ENCODE measurements at regions not wholly inside any gene's neighbourhood (a gene's known extent, or its start where the extent isn't known, plus 50 kb on each side); places are given as distances from the start of the nearest gene placed in this dataset.

- Histone ChIP-seq H3K9ac (ENCODE audit: insufficient read depth, low read length) (no peak overlapping the region), H3K9me3 (ENCODE audit: control insufficient read depth, insufficient read depth, low read depth, low read length) (no peaks in the 10 kb centered on the region), H3K4me1 (ENCODE audit: control insufficient read depth, extremely low read depth, insufficient read depth, low read length) (no peaks in the 10 kb centered on the region), H3K27ac (ENCODE audit: insufficient read depth, low read length) (no peak overlapping the region), H3K4me3 (replicated peaks in 1 of 4; ENCODE audit: control extremely low read depth in 1 of 4, insufficient read depth in 1 of 4, low read depth in 3 of 4, low read length in 4 of 4) (no peak overlapping the region), H3K36me3 (ENCODE audit: control insufficient read depth, insufficient read depth, low read length) (no peaks in the 10 kb centered on the region), H3K27me3 (ENCODE audit: control insufficient read depth, insufficient read depth, low read length) (no peaks in the 10 kb centered on the region), H3K79me2 (ENCODE audit: control insufficient read depth, insufficient read depth, low read length) (no peaks in the 10 kb centered on the region), H3K4me2 (ENCODE audit: extremely low read depth, insufficient read depth, low read length) (no peak overlapping the region), H4K20me1 (ENCODE audit: control insufficient read depth, extremely low read depth, insufficient read depth, low read length) (no peaks in the 10 kb centered on the region), H2AFZ (ENCODE audit: low read length) (no peak overlapping the region)
- TF ChIP-seq CTCF (conservative IDR thresholded peaks at IDR 0.05 in 1 of 2, IDR thresholded peaks at IDR 0.05 in 1 of 2; ENCODE audit: low read depth in 1 of 2, low read length in 2 of 2): no peak
- no peak for TF ChIP-seq EZH2 (IDR thresholded peaks at IDR 0.05; ENCODE audit: low read length, missing control alignments)
- DNase-seq (ENCODE audit: low read depth in 2 of 2): no peak
Measured at GRCh38 chr18:65346086-65346485, 404.7 kb upstream of the CDH7 start.

GRCh38 chr18:65343571-65343970 lies 407.2 kb upstream of the CDH7 start:
- Histone ChIP-seq H3K4me3 (replicated peaks in 1 of 4; ENCODE audit: control extremely low read depth in 1 of 4, insufficient read depth in 1 of 4, low read depth in 3 of 4, low read length in 4 of 4) (no peak overlapping the region), H2AFZ (ENCODE audit: low read length) (no peak overlapping the region), H4K20me1 (ENCODE audit: control insufficient read depth, extremely low read depth, insufficient read depth, low read length) (no peaks in the 10 kb centered on the region), H3K4me1 (ENCODE audit: control insufficient read depth, extremely low read depth, insufficient read depth, low read length) (no peaks in the 10 kb centered on the region), H3K27ac (ENCODE audit: insufficient read depth, low read length) (no peak overlapping the region), H3K79me2 (ENCODE audit: control insufficient read depth, insufficient read depth, low read length) (no peaks in the 10 kb centered on the region), H3K9ac (ENCODE audit: insufficient read depth, low read length) (no peak overlapping the region), H3K27me3 (ENCODE audit: control insufficient read depth, insufficient read depth, low read length) (no peaks in the 10 kb centered on the region), H3K9me3 (ENCODE audit: control insufficient read depth, insufficient read depth, low read depth, low read length) (no peaks in the 10 kb centered on the region), H3K36me3 (ENCODE audit: control insufficient read depth, insufficient read depth, low read length) (no peaks in the 10 kb centered on the region), H3K4me2 (ENCODE audit: extremely low read depth, insufficient read depth, low read length) (no peak overlapping the region)
- no peak for TF ChIP-seq EZH2 (IDR thresholded peaks at IDR 0.05; ENCODE audit: low read length, missing control alignments)
- no peak for TF ChIP-seq CTCF (conservative IDR thresholded peaks at IDR 0.05 in 1 of 2, IDR thresholded peaks at IDR 0.05 in 1 of 2; ENCODE audit: low read depth in 1 of 2, low read length in 2 of 2)
- DNase-seq (ENCODE audit: low read depth in 2 of 2): no peak

- Histone ChIP-seq H3K27me3 (ENCODE audit: control insufficient read depth, insufficient read depth, low read length) (no peaks in the 10 kb centered on the region), H3K4me1 (ENCODE audit: control insufficient read depth, extremely low read depth, insufficient read depth, low read length) (no peaks in the 10 kb centered on the region), H3K4me3 (replicated peaks in 1 of 4; ENCODE audit: control extremely low read depth in 1 of 4, insufficient read depth in 1 of 4, low read depth in 3 of 4, low read length in 4 of 4) (no peak overlapping the region), H3K36me3 (ENCODE audit: control insufficient read depth, insufficient read depth, low read length) (no peaks in the 10 kb centered on the region), H3K79me2 (ENCODE audit: control insufficient read depth, insufficient read depth, low read length) (no peaks in the 10 kb centered on the region), H3K9ac (ENCODE audit: insufficient read depth, low read length) (no peak overlapping the region), H3K9me3 (ENCODE audit: control insufficient read depth, insufficient read depth, low read depth, low read length) (no peaks in the 10 kb centered on the region), H3K4me2 (ENCODE audit: extremely low read depth, insufficient read depth, low read length) (no peak overlapping the region), H4K20me1 (ENCODE audit: control insufficient read depth, extremely low read depth, insufficient read depth, low read length) (no peaks in the 10 kb centered on the region), H2AFZ (ENCODE audit: low read length) (no peak overlapping the region), H3K27ac (ENCODE audit: insufficient read depth, low read length) (no peak overlapping the region)
- DNase-seq (ENCODE audit: low read depth in 2 of 2): no peak
- TF ChIP-seq CTCF (conservative IDR thresholded peaks at IDR 0.05 in 1 of 2, IDR thresholded peaks at IDR 0.05 in 1 of 2; ENCODE audit: low read depth in 1 of 2, low read length in 2 of 2) (no peak), EZH2 (IDR thresholded peaks at IDR 0.05; ENCODE audit: low read length, missing control alignments) (no peak)
Measured at GRCh38 chr18:65336411-65336810, 414.4 kb upstream of the CDH7 start.

Measured in fibroblast of lung (primary cell).